ENCODE measurements at regions not wholly inside any gene's neighbourhood (a gene's known extent, or its start where the extent isn't known, plus 50 kb on each side); places are given as distances from the start of the nearest gene placed in this dataset.

GRCh38 chr15:96561593-96561992 is 231.1 kb downstream of the NR2F2 start:
- H3K9me3 ChIP-seq, result no peaks in the 10 kb centered on the region
- no peaks in the 10 kb centered on the region for H3K36me3 ChIP-seq (replicated peaks)
- no peaks in the 10 kb centered on the region for H3K27me3 ChIP-seq (ENCODE audit: low read depth)
- no peak overlapping the region for H3K4me3 ChIP-seq
- in situ Hi-C loops (cut with MboI; ENCODE audit: low sequenced_read_pairs), result no loop called here
- no peak for DNase-seq (ENCODE audit: low spot score in 2 of 2)
- H3K4me1 ChIP-seq, result no peaks in the 10 kb centered on the region

GRCh38 chr15:96564546-96564945 is 234.0 kb downstream of the NR2F2 start:
- Histone ChIP-seq H3K4me3 (no peak overlapping the region), H3K27me3 (ENCODE audit: low read depth) (no peaks in the 10 kb centered on the region), H3K36me3 (replicated peaks) (no peaks in the 10 kb centered on the region), H3K9me3 (no peaks in the 10 kb centered on the region), H3K4me1 (no peaks in the 10 kb centered on the region)
- DNase-seq (ENCODE audit: low spot score in 2 of 2), result no peak
- in situ Hi-C loops (cut with MboI; ENCODE audit: low sequenced_read_pairs), result no loop called here

GRCh38 chr15:96565266-96565665 is 234.8 kb downstream of the NR2F2 start:
- DNase-seq (ENCODE audit: low spot score in 2 of 2), result no peak
- H3K9me3 ChIP-seq, result no peaks in the 10 kb centered on the region
- in situ Hi-C loops (cut with MboI; ENCODE audit: low sequenced_read_pairs), result no loop called here
- H3K36me3 ChIP-seq (replicated peaks), result no peaks in the 10 kb centered on the region
- H3K27me3 ChIP-seq (ENCODE audit: low read depth), result no peaks in the 10 kb centered on the region
- no peaks in the 10 kb centered on the region for H3K4me1 ChIP-seq
- no peak overlapping the region for H3K4me3 ChIP-seq

GRCh38 chr15:96574782-96575181 is 244.3 kb downstream of the NR2F2 start:
- H3K27me3 ChIP-seq (ENCODE audit: low read depth), result peaks cover 4% of the 10 kb centered on the region
- in situ Hi-C loops (cut with MboI; ENCODE audit: low sequenced_read_pairs), result no loop called here
- no peak overlapping the region for H3K4me3 ChIP-seq
- H3K36me3 ChIP-seq (replicated peaks), result no peaks in the 10 kb centered on the region
- no peaks in the 10 kb centered on the region for H3K4me1 ChIP-seq
- no peak for DNase-seq (ENCODE audit: low spot score in 2 of 2)
- H3K9me3 ChIP-seq, result no peaks in the 10 kb centered on the region

GRCh38 chr15:96576596-96576995 is 246.1 kb downstream of the NR2F2 start:
- no peaks in the 10 kb centered on the region for H3K4me1 ChIP-seq
- H3K9me3 ChIP-seq, result no peaks in the 10 kb centered on the region
- no peaks in the 10 kb centered on the region for H3K36me3 ChIP-seq (replicated peaks)
- H3K4me3 ChIP-seq, result no peak overlapping the region
- peaks cover 4% of the 10 kb centered on the region for H3K27me3 ChIP-seq (ENCODE audit: low read depth)
- DNase-seq (ENCODE audit: low spot score in 2 of 2), result no peak
- in situ Hi-C loops (cut with MboI; ENCODE audit: low sequenced_read_pairs), result no loop called here

GRCh38 chr15:96578393-96578792 is 247.9 kb downstream of the NR2F2 start:
- peaks cover 7% of the 10 kb centered on the region for H3K27me3 ChIP-seq (ENCODE audit: low read depth)
- H3K4me1 ChIP-seq, result no peaks in the 10 kb centered on the region
- H3K9me3 ChIP-seq, result no peaks in the 10 kb centered on the region
- in situ Hi-C loops (cut with MboI; ENCODE audit: low sequenced_read_pairs), result no loop called here
- no peak overlapping the region for H3K4me3 ChIP-seq
- no peaks in the 10 kb centered on the region for H3K36me3 ChIP-seq (replicated peaks)
- no peak for DNase-seq (ENCODE audit: low spot score in 2 of 2)

- in situ Hi-C loops (cut with MboI; ENCODE audit: low sequenced_read_pairs), result no loop called here
- no peaks in the 10 kb centered on the region for H3K4me1 ChIP-seq
Observed at GRCh38 chr15:96581371-96581770, 250.9 kb downstream of the NR2F2 start.

GRCh38 chr15:96582473-96582872 is 252.0 kb downstream of the NR2F2 start:
- Histone ChIP-seq H3K4me3 (no peak overlapping the region), H3K4me1 (no peaks in the 10 kb centered on the region)

More at GRCh38 chr15:96581371-96581770, 250.9 kb downstream of the NR2F2 start:
- peaks cover 7% of the 10 kb centered on the region for H3K27me3 ChIP-seq (ENCODE audit: low read depth)
- no peaks in the 10 kb centered on the region for H3K36me3 ChIP-seq (replicated peaks)
- H3K4me3 ChIP-seq, result no peak overlapping the region
- H3K9me3 ChIP-seq, result no peaks in the 10 kb centered on the region
- no peak for DNase-seq (ENCODE audit: low spot score in 2 of 2)

GRCh38 chr15:96583671-96584070 is 253.2 kb downstream of the NR2F2 start:
- peaks cover 9% of the 10 kb centered on the region; the same call in 1 of the 2 replicates for H3K27me3 ChIP-seq (ENCODE audit: low read depth)
- no peaks in the 10 kb centered on the region for H3K36me3 ChIP-seq (replicated peaks)
- H3K4me3 ChIP-seq, result no peak overlapping the region
- H3K9me3 ChIP-seq, result no peaks in the 10 kb centered on the region
- in situ Hi-C loops (cut with MboI; ENCODE audit: low sequenced_read_pairs), result no loop called here
- H3K4me1 ChIP-seq, result no peaks in the 10 kb centered on the region
- DNase-seq (ENCODE audit: low spot score in 2 of 2), result no peak

More at GRCh38 chr15:96582473-96582872, 252.0 kb downstream of the NR2F2 start:
- no peak for DNase-seq (ENCODE audit: low spot score in 2 of 2)
- Histone ChIP-seq H3K36me3 (replicated peaks) (no peaks in the 10 kb centered on the region), H3K9me3 (no peaks in the 10 kb centered on the region), H3K27me3 (ENCODE audit: low read depth) (peaks cover 10% of the 10 kb centered on the region)
- in situ Hi-C loops (cut with MboI; ENCODE audit: low sequenced_read_pairs), result no loop called here

- in situ Hi-C loops (cut with MboI; ENCODE audit: low sequenced_read_pairs), result no loop called here
- Histone ChIP-seq H3K36me3 (replicated peaks) (no peaks in the 10 kb centered on the region), H3K27me3 (ENCODE audit: low read depth) (peaks cover 15% of the 10 kb centered on the region; the same call in 1 of the 2 replicates), H3K9me3 (no peaks in the 10 kb centered on the region), H3K4me3 (no peak overlapping the region), H3K4me1 (no peaks in the 10 kb centered on the region)
- no peak for DNase-seq (ENCODE audit: low spot score in 2 of 2)
Observed at GRCh38 chr15:96585484-96586386, 255.2 kb downstream of the NR2F2 start.

- no peaks in the 10 kb centered on the region for H3K9me3 ChIP-seq
- H3K27me3 ChIP-seq (ENCODE audit: low read depth), result peaks cover 19% of the 10 kb centered on the region
- no peak for DNase-seq (ENCODE audit: low spot score in 2 of 2)
- no peak overlapping the region for H3K4me3 ChIP-seq
- in situ Hi-C loops (cut with MboI; ENCODE audit: low sequenced_read_pairs), result no loop called here
- H3K4me1 ChIP-seq, result no peaks in the 10 kb centered on the region
- H3K36me3 ChIP-seq (replicated peaks), result no peaks in the 10 kb centered on the region
Observed at GRCh38 chr15:96586901-96587300, 256.4 kb downstream of the NR2F2 start.

- Histone ChIP-seq H3K27me3 (ENCODE audit: low read depth) (peaks cover 17% of the 10 kb centered on the region), H3K36me3 (replicated peaks) (no peaks in the 10 kb centered on the region), H3K4me1 (no peaks in the 10 kb centered on the region), H3K9me3 (no peaks in the 10 kb centered on the region), H3K4me3 (no peak overlapping the region)
- in situ Hi-C loops (cut with MboI; ENCODE audit: low sequenced_read_pairs), result no loop called here
- no peak for DNase-seq (ENCODE audit: low spot score in 2 of 2)
Observed at GRCh38 chr15:96589864-96590263, 259.4 kb downstream of the NR2F2 start.

- in situ Hi-C loops (cut with MboI; ENCODE audit: low sequenced_read_pairs), result no loop called here
- H3K27me3 ChIP-seq (ENCODE audit: low read depth), result peaks cover 10% of the 10 kb centered on the region
Observed at GRCh38 chr15:96593735-96594134, 263.2 kb downstream of the NR2F2 start.

GRCh38 chr15:96595951-96596350 is 265.5 kb downstream of the NR2F2 start:
- Histone ChIP-seq H3K27me3 (ENCODE audit: low read depth) (peaks cover 4% of the 10 kb centered on the region), H3K36me3 (replicated peaks) (no peaks in the 10 kb centered on the region), H3K4me1 (no peaks in the 10 kb centered on the region), H3K4me3 (no peak overlapping the region), H3K9me3 (no peaks in the 10 kb centered on the region)
- in situ Hi-C loops (cut with MboI; ENCODE audit: low sequenced_read_pairs), result no loop called here
- DNase-seq (ENCODE audit: low spot score in 2 of 2), result no peak

More at GRCh38 chr15:96593735-96594134, 263.2 kb downstream of the NR2F2 start:
- no peak for DNase-seq (ENCODE audit: low spot score in 2 of 2)
- H3K4me3 ChIP-seq, result no peak overlapping the region
- H3K4me1 ChIP-seq, result no peaks in the 10 kb centered on the region
- H3K9me3 ChIP-seq, result no peaks in the 10 kb centered on the region
- no peaks in the 10 kb centered on the region for H3K36me3 ChIP-seq (replicated peaks)

Measured in HAP-1 (cell line).